ENCODE measurements at regions not wholly inside any gene's neighbourhood (a gene's known extent, or its start where the extent isn't known, plus 50 kb on each side); places are given as distances from the start of the nearest gene placed in this dataset.

DNA sequence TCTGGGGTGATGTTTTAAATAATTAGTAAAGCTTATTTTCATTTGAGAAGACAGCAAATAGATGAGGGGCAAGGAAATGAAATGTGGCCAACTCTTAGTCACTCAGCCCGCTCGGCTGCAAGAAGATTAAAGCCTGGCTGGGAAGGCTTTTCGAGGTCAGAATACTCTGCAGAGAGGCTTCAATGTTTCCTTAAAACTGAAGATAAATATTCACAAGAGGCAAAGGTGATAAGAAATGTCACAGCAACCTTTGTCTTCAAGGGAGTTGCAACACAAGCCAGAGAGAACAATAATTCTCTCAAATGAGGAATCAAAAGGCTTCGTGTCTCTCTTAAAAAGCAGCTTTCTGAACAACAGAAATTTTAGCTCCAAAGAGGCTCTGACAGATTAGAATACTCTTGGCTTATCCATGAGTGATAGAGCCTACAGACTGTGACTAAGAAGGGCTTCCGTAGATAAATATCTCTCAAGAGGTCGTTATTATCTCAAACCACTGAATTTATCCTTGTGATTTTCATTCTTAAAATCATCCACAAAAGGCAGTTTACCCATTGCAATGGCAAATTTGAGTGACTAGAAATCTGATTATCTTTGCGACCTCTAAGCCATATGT, 92.5 kb downstream of the KLF6 start:
- TF ChIP-seq CTCF (IDR thresholded peaks at IDR 0.05) (no peak), POLR2A (IDR thresholded peaks at IDR 0.05) (no peak)
